Activated CD8-positive, alpha-beta memory T cell treated with anti-CD3 and anti-CD28 coated beads for 24 hours (primary cell): ENCODE measurements at regions not wholly inside any gene's neighbourhood (a gene's known extent, or its start where the extent isn't known, plus 50 kb on each side); places are given as distances from the start of the nearest gene placed in this dataset.

Experiments
- DNase-seq: peaks from one replicate; pipeline ENCODE4 v3.0.0-alpha.2; 2020

GRCh38 chr10:78327778-78328591 is 294.3 kb downstream of the RPS24 start:
- DNase-seq = peak; percentile 48

- peak; percentile 11 for DNase-seq
Measured at GRCh38 chr10:78328592-78329404, 295.1 kb downstream of the RPS24 start.

- peak; percentile 24 for DNase-seq
Measured at GRCh38 chr10:78330884-78331283, 297.2 kb downstream of the RPS24 start.

GRCh38 chr10:78331391-78331922 is 297.8 kb downstream of the RPS24 start:
- DNase-seq = peak; percentile 13

DNA sequence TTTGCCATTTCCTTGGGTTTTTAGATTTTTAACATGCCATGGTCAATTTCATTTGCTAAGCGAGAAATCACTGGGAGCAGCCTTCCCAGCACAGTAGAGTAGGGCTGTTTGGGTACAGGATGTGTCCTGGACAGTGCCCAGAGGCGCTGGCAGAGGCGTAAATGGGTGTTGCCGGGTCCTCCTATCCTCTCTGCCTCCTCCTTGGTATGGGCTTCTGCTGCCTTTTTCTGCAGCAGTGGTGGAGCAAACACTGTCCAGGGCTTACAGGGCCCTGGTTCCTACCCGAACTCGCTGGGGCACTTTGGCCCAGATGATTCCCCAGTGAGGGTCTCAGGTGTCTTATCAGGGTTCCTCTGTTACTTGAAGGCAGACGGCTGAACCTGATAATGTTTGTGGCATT is 298.3 kb downstream of the RPS24 start:
- peak; percentile 30 for DNase-seq

GRCh38 chr10:78332657-78333056 is 299.0 kb downstream of the RPS24 start:
- DNase-seq = peak; percentile 19

DNA sequence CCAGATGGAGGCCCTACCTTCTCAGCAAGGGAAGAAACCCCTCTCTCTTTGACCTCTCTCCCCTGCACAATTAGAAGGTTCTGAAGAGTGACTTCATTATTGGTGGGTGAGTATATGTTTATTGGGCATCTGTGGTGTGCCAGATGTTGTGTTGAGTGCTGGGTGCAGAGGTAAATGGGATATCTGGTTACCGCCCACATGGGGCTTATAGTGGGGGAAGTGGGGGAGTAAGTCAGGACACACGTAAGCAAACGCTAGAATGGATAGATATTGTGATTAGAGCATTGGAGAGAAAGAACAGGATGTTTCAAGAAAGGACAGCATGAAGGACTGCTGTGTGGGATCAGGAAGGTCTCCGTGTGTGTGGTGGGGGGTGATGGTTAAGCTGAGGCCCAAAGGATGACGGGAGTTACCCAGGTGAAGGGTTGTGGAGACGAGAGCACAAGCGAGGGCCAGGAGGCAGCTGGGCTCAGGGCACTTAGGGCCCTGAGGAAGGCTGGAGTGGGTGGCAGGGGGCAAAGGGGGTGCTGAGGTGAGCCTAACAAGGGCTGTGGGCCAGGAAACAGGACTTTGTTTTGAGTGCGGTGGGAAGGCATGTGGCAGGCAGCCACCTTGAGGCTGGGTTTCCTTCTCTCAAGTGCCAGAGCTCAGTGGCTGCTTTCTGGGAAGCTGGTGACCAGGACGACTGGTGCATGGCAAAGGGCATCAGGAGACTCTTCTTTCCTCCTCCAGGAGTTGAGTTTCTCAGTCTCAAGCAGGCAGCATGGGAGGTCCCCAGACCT is 299.9 kb downstream of the RPS24 start:
- DNase-seq = peak; percentile 30

- DNase-seq = no peak
Measured at GRCh38 chr10:78335371-78335690, 301.7 kb downstream of the RPS24 start.

- DNase-seq = peak; percentile 33
Measured at GRCh38 chr10:78335691-78336401, 302.2 kb downstream of the RPS24 start.

GRCh38 chr10:78336402-78336791 is 302.7 kb downstream of the RPS24 start:
- DNase-seq = peak; percentile 15

DNA sequence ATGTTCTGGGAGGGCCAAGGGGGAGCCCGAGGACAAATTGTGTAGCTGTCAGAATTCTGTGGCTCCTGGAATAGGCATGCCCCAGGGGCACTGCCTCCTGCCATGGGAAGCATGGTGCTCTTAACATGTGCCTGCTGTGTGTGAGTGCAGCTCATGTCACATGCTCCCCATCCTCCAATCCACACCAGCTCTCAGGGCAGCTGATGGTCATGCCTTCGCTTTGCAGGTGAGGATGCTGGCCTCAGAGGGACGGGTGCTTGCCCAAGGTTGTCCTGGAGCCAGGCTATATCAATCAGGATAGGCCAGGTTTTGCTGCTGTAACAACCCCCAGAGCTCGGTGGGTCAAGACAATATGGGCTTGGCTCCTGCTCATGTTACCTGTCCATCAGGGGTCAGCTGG is 303.4 kb downstream of the RPS24 start:
- peak; percentile 50 for DNase-seq

- DNase-seq = peak; percentile 37
Measured at GRCh38 chr10:78337646-78338391, 304.2 kb downstream of the RPS24 start.

- no peak for DNase-seq
Measured at GRCh38 chr10:78338717-78339116, 305.1 kb downstream of the RPS24 start.

- no peak for DNase-seq
Measured at GRCh38 chr10:78339251-78339650, 305.6 kb downstream of the RPS24 start.

- DNase-seq = peak; percentile 17
Measured at GRCh38 chr10:78341953-78342614, 308.4 kb downstream of the RPS24 start.

DNA sequence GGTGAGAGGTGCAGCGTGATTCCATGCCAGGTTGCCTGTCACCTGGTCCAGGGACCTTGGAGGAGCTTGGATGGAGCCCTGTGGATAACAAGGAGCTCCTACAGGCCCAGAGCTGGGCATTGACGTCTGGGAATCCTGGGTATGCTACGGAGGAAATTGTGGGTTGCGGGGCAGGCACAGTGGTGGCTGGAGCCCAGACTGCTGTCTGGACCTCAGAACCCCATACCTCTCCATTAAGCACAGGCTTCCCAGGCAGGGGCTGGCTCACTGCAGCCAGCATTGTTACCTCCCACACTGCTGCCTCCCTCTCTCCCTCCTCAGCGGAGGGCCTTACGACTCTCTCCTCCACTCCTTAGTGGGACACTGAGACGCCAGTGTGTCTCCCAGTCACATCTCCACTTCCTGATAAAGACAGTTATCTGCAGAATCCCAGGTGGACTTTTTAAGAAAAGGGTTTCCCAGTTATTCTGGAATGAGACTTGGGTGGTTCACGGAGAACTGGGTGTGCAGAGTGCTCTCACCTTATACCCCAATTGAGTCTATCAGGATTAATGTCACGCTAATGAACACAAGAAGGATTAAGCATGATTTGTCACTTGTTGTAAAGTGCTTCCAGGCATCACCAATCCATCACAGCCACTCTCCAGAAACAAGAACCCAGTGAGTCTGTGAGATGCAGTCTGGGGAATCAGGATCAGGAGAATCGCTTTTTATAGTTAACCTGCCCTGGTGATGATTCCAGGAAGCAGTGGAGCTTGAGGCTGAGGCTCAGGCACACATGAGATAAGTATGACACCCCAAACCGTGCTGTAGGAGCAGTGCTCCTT is 309.4 kb downstream of the RPS24 start:
- DNase-seq = peak; percentile 41

GRCh38 chr10:78344257-78344656 is 310.6 kb downstream of the RPS24 start:
- peak; percentile 3 for DNase-seq

DNA sequence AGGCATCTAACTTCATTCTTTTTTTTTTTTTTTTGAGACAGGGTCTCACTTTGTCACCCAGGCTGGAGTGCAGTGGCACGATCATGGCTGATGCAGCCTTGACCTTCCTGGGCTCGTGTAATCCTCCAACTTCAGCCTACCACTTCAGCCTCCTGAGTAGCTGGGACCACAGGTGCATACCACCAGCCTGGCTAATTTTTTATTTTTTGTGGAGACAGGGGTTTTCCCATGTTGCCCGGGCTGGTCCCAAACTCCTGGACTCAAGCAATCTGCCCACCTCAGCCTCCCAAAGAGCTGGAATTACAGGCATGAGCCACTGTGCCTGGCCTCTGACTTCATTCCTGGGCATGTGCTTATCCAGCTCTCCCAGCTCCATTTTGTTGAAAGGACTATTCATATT is 311.9 kb downstream of the RPS24 start:
- peak; percentile 5 for DNase-seq

DNA sequence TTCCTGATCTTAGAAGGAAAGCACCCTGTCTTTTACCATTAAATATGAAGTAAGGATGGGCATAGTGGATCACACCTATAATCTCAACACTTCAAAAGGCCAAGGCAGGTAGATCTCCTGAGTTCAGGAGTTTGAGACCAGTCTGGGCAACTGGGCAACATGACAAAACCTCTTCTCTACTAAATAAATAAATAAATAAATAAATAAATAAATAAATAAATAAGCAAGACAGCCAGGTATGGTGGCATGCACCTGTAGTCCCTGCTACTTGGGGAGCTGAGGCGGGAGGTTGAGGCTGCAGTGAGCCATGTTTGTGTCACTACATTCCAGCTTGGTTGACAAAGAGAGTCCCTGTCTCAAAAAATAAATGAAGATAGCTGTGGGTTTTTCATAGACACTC is 313.1 kb downstream of the RPS24 start:
- DNase-seq = no peak
